ENCODE measurements at regions not wholly inside any gene's neighbourhood (a gene's known extent, or its start where the extent isn't known, plus 50 kb on each side); places are given as distances from the start of the nearest gene placed in this dataset.

- no peak overlapping the region for H2BK5ac ChIP-seq (ENCODE audit: low read length)
- no peak overlapping the region for H3K56ac ChIP-seq (ENCODE audit: low read length)
- no peaks in the 10 kb centered on the region for H3K27me3 ChIP-seq (ENCODE audit: insufficient read depth, low read length, poor library complexity)
- H3K4me3 ChIP-seq (ENCODE audit: low read length) = no peak overlapping the region
- no peak overlapping the region for H2BK15ac ChIP-seq (replicated peaks; ENCODE audit: low read depth)
- H3K4me2 ChIP-seq (ENCODE audit: low read length) = no peak overlapping the region
- no peak overlapping the region for H4K8ac ChIP-seq (ENCODE audit: low read depth, low read length)
- no peaks in the 10 kb centered on the region for H3K36me3 ChIP-seq (ENCODE audit: control insufficient read depth, insufficient read depth, low read length)
- H4K5ac ChIP-seq (ENCODE audit: low read length) = no peak overlapping the region
- H2BK120ac ChIP-seq (ENCODE audit: low read depth, low read length) = no peak overlapping the region
- H3K23ac ChIP-seq (ENCODE audit: low read length) = no peak overlapping the region
- H3K9ac ChIP-seq (ENCODE audit: low read length) = no peak overlapping the region
- H3K18ac ChIP-seq (ENCODE audit: low read length) = no peak overlapping the region
- no peak overlapping the region for H3K4ac ChIP-seq (ENCODE audit: low read depth, low read length)
- no peaks in the 10 kb centered on the region for H3K79me1 ChIP-seq (ENCODE audit: low read length)
- H3K79me2 ChIP-seq (ENCODE audit: control insufficient read depth, insufficient read depth, low read length) = no peaks in the 10 kb centered on the region
- WGBS (ENCODE audit: extremely low coverage, insufficient coverage, low lambda C conversion rate) = no CpG with 5 or more reads among the region's 19 CpGs
- no peak overlapping the region for H2AK5ac ChIP-seq (ENCODE audit: low read length)
- no peaks in the 10 kb centered on the region for H3K4me1 ChIP-seq (ENCODE audit: control insufficient read depth, low read depth, low read length)
- DNase-seq = no peak
- no peak overlapping the region for H3K27ac ChIP-seq (ENCODE audit: low read depth, low read length)
These were observed 420.4 kb upstream of the AGA start for GRCh38 chr4:177862541-177863176.

GRCh38 chr4:177879851-177880250 is 437.6 kb upstream of the AGA start:
- Histone ChIP-seq H3K4me3 (ENCODE audit: low read length) (no peak overlapping the region), H2BK15ac (replicated peaks; ENCODE audit: low read depth) (no peak overlapping the region), H4K5ac (ENCODE audit: low read length) (no peak overlapping the region), H4K8ac (ENCODE audit: low read depth, low read length) (no peak overlapping the region), H3K4me2 (ENCODE audit: low read length) (no peak overlapping the region), H3K4me1 (ENCODE audit: control insufficient read depth, low read depth, low read length) (no peaks in the 10 kb centered on the region), H3K9ac (ENCODE audit: low read length) (no peak overlapping the region), H3K4ac (ENCODE audit: low read depth, low read length) (no peak overlapping the region), H3K27me3 (ENCODE audit: insufficient read depth, low read length, poor library complexity) (no peaks in the 10 kb centered on the region), H3K79me1 (ENCODE audit: low read length) (no peaks in the 10 kb centered on the region), H3K36me3 (ENCODE audit: control insufficient read depth, insufficient read depth, low read length) (no peaks in the 10 kb centered on the region), H3K18ac (ENCODE audit: low read length) (no peak overlapping the region), H2BK120ac (ENCODE audit: low read depth, low read length) (no peak overlapping the region), H2AK5ac (ENCODE audit: low read length) (no peak overlapping the region), H3K23ac (ENCODE audit: low read length) (no peak overlapping the region), H3K27ac (ENCODE audit: low read depth, low read length) (no peak overlapping the region), H2BK5ac (ENCODE audit: low read length) (no peak overlapping the region), H3K79me2 (ENCODE audit: control insufficient read depth, insufficient read depth, low read length) (no peaks in the 10 kb centered on the region), H3K56ac (ENCODE audit: low read length) (no peak overlapping the region)
- WGBS (ENCODE audit: extremely low coverage, insufficient coverage, low lambda C conversion rate) = no CpG with 5 or more reads among the region's 3 CpGs
- DNase-seq = peak; percentile 61

GRCh38 chr4:177895136-177895535 is 452.9 kb upstream of the AGA start:
- Histone ChIP-seq H3K27ac (ENCODE audit: low read depth, low read length) (no peak overlapping the region), H3K18ac (ENCODE audit: low read length) (no peak overlapping the region), H3K23ac (ENCODE audit: low read length) (no peak overlapping the region), H3K36me3 (ENCODE audit: control insufficient read depth, insufficient read depth, low read length) (no peaks in the 10 kb centered on the region), H3K9ac (ENCODE audit: low read length) (no peak overlapping the region), H4K8ac (ENCODE audit: low read depth, low read length) (no peak overlapping the region), H2BK5ac (ENCODE audit: low read length) (no peak overlapping the region), H3K4me1 (ENCODE audit: control insufficient read depth, low read depth, low read length) (no peaks in the 10 kb centered on the region), H3K79me1 (ENCODE audit: low read length) (no peaks in the 10 kb centered on the region), H3K79me2 (ENCODE audit: control insufficient read depth, insufficient read depth, low read length) (no peaks in the 10 kb centered on the region), H4K5ac (ENCODE audit: low read length) (no peak overlapping the region), H2AK5ac (ENCODE audit: low read length) (no peak overlapping the region), H2BK120ac (ENCODE audit: low read depth, low read length) (no peak overlapping the region), H3K4me2 (ENCODE audit: low read length) (no peak overlapping the region), H3K4ac (ENCODE audit: low read depth, low read length) (no peak overlapping the region), H2BK15ac (replicated peaks; ENCODE audit: low read depth) (no peak overlapping the region), H3K4me3 (ENCODE audit: low read length) (no peak overlapping the region), H3K56ac (ENCODE audit: low read length) (no peak overlapping the region), H3K27me3 (ENCODE audit: insufficient read depth, low read length, poor library complexity) (no peaks in the 10 kb centered on the region)
- DNase-seq = no peak

GRCh38 chr4:177901786-177902185 is 459.5 kb upstream of the AGA start:
- Histone ChIP-seq H3K4me1 (ENCODE audit: control insufficient read depth, low read depth, low read length) (no peaks in the 10 kb centered on the region), H3K56ac (ENCODE audit: low read length) (no peak overlapping the region), H4K5ac (ENCODE audit: low read length) (no peak overlapping the region), H3K23ac (ENCODE audit: low read length) (no peak overlapping the region), H2BK5ac (ENCODE audit: low read length) (no peak overlapping the region), H3K79me2 (ENCODE audit: control insufficient read depth, insufficient read depth, low read length) (no peaks in the 10 kb centered on the region), H3K27ac (ENCODE audit: low read depth, low read length) (no peak overlapping the region), H3K18ac (ENCODE audit: low read length) (no peak overlapping the region), H3K4me3 (ENCODE audit: low read length) (no peak overlapping the region), H2BK15ac (replicated peaks; ENCODE audit: low read depth) (no peak overlapping the region), H4K8ac (ENCODE audit: low read depth, low read length) (no peak overlapping the region), H3K9ac (ENCODE audit: low read length) (no peak overlapping the region), H3K4ac (ENCODE audit: low read depth, low read length) (no peak overlapping the region), H3K27me3 (ENCODE audit: insufficient read depth, low read length, poor library complexity) (no peaks in the 10 kb centered on the region), H3K79me1 (ENCODE audit: low read length) (no peaks in the 10 kb centered on the region), H2AK5ac (ENCODE audit: low read length) (no peak overlapping the region), H2BK120ac (ENCODE audit: low read depth, low read length) (no peak overlapping the region), H3K4me2 (ENCODE audit: low read length) (no peak overlapping the region), H3K36me3 (ENCODE audit: control insufficient read depth, insufficient read depth, low read length) (no peaks in the 10 kb centered on the region)
- no peak for DNase-seq

GRCh38 chr4:177902386-177902785 is 460.1 kb upstream of the AGA start:
- Histone ChIP-seq H3K27me3 (ENCODE audit: insufficient read depth, low read length, poor library complexity) (no peaks in the 10 kb centered on the region), H3K79me1 (ENCODE audit: low read length) (no peaks in the 10 kb centered on the region), H4K8ac (ENCODE audit: low read depth, low read length) (no peak overlapping the region), H2BK5ac (ENCODE audit: low read length) (no peak overlapping the region), H2BK15ac (replicated peaks; ENCODE audit: low read depth) (no peak overlapping the region), H3K4me1 (ENCODE audit: control insufficient read depth, low read depth, low read length) (no peaks in the 10 kb centered on the region), H3K18ac (ENCODE audit: low read length) (no peak overlapping the region), H3K56ac (ENCODE audit: low read length) (no peak overlapping the region), H3K23ac (ENCODE audit: low read length) (no peak overlapping the region), H3K4me2 (ENCODE audit: low read length) (no peak overlapping the region), H3K4ac (ENCODE audit: low read depth, low read length) (no peak overlapping the region), H3K9ac (ENCODE audit: low read length) (no peak overlapping the region), H2BK120ac (ENCODE audit: low read depth, low read length) (no peak overlapping the region), H3K4me3 (ENCODE audit: low read length) (no peak overlapping the region), H3K36me3 (ENCODE audit: control insufficient read depth, insufficient read depth, low read length) (no peaks in the 10 kb centered on the region), H2AK5ac (ENCODE audit: low read length) (no peak overlapping the region), H3K79me2 (ENCODE audit: control insufficient read depth, insufficient read depth, low read length) (no peaks in the 10 kb centered on the region), H4K5ac (ENCODE audit: low read length) (no peak overlapping the region), H3K27ac (ENCODE audit: low read depth, low read length) (no peak overlapping the region)
- no peak for DNase-seq
- WGBS (ENCODE audit: extremely low coverage, insufficient coverage, low lambda C conversion rate) = no CpG with 5 or more reads among the region's 1 CpG

- no peaks in the 10 kb centered on the region for H3K4me1 ChIP-seq (ENCODE audit: control insufficient read depth, low read depth, low read length)
- H3K4ac ChIP-seq (ENCODE audit: low read depth, low read length) = no peak overlapping the region
- H3K79me2 ChIP-seq (ENCODE audit: control insufficient read depth, insufficient read depth, low read length) = no peaks in the 10 kb centered on the region
- peak overlapping the region; percentile 11 for H3K4me2 ChIP-seq (ENCODE audit: low read length)
- H3K27me3 ChIP-seq (ENCODE audit: insufficient read depth, low read length, poor library complexity) = no peaks in the 10 kb centered on the region
- H4K5ac ChIP-seq (ENCODE audit: low read length) = no peak overlapping the region
- H3K27ac ChIP-seq (ENCODE audit: low read depth, low read length) = no peak overlapping the region
- H3K56ac ChIP-seq (ENCODE audit: low read length) = no peak overlapping the region
- no peak overlapping the region for H3K4me3 ChIP-seq (ENCODE audit: low read length)
- no peaks in the 10 kb centered on the region for H3K79me1 ChIP-seq (ENCODE audit: low read length)
- H2AK5ac ChIP-seq (ENCODE audit: low read length) = no peak overlapping the region
- no peaks in the 10 kb centered on the region for H3K36me3 ChIP-seq (ENCODE audit: control insufficient read depth, insufficient read depth, low read length)
- no peak overlapping the region for H2BK120ac ChIP-seq (ENCODE audit: low read depth, low read length)
- no CpG with 5 or more reads among the region's 11 CpGs for WGBS (ENCODE audit: extremely low coverage, insufficient coverage, low lambda C conversion rate)
- H4K8ac ChIP-seq (ENCODE audit: low read depth, low read length) = no peak overlapping the region
- H3K23ac ChIP-seq (ENCODE audit: low read length) = no peak overlapping the region
- H2BK15ac ChIP-seq (replicated peaks; ENCODE audit: low read depth) = no peak overlapping the region
- H3K9ac ChIP-seq (ENCODE audit: low read length) = no peak overlapping the region
- no peak overlapping the region for H2BK5ac ChIP-seq (ENCODE audit: low read length)
- peak; percentile 90 for DNase-seq
- H3K18ac ChIP-seq (ENCODE audit: low read length) = no peak overlapping the region
These were observed 465.6 kb upstream of the AGA start for GRCh38 chr4:177907736-177908424.

Measured in mesendoderm (in vitro differentiated cells).